ENCODE measurements at regions not wholly inside any gene's neighbourhood (a gene's known extent, or its start where the extent isn't known, plus 50 kb on each side); places are given as distances from the start of the nearest gene placed in this dataset.
"Not testable (repeated sequence)": the region's sequence is repeated elsewhere in the genome, so short reads cannot be mapped to it uniquely, and the experiment has no call there.

DNA sequence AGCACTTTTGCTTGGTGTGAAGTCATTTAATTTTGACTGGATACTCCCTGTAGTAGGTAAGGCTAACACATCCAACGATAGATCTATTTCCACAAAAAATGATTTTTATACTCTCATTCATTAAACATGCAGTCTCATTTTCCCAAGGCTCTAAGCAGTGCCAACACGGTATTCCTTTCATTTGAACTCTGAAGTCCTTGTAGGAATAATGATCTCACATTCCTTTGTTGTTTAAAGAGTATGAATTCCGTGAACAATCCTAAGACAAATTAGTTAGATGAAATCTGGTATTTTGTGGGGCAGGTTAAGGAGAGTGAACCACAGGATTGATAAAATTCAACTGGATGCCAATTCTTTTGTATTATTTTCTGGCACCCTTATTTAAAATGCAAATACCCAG lies 66.6 kb downstream of the LACC1 start:
- no peak for DNase-seq (ENCODE audit: low read depth)

DNA sequence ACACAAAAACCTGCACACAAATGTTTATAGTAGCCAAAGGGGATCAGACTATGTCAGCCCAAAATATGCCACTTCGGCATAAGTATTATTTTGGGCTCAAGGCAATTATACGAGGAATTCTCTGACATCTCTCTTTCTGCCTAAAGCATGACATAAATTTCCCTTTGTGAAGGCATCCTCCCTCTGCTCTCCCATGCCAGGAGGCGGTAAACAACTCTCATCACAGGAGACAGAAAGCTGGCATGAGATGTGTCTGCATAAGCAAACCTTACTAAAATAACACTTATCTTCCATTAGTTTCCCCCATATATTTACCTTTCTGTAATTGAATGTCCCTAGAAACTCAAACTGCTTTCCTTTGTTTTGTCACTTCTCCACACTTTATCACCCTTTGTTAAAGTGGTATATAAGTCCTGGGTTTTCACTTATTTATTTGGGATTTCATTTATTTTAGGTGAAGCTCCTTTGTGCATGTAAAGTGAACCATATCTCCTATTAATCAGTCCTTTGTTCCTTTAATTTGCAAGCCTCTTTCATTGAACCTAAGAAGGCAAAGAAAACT lies 68.3 kb downstream of the LACC1 start:
- DNase-seq (ENCODE audit: low read depth) = no peak

DNA sequence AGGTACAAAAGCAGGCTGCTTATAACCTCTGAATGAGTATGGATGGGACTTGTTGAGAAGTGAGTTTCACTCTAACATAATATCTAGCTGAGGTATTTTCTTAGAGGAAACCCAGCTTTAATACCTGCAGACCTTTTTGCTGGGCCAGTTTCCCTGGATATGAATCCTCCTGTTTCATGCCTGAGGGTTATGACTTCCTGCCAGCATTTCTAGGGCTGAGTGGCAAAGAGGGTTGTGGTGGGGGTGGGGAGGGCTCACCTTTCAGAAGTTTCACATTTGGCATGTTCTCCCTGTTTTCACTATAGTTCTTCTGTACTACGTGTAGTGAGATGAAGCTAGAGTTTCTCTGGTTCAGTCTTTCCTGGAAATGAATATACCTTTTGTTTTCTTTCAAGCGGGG lies 73.7 kb downstream of the LACC1 start:
- DNase-seq (ENCODE audit: low read depth) = peak; percentile 10

DNA sequence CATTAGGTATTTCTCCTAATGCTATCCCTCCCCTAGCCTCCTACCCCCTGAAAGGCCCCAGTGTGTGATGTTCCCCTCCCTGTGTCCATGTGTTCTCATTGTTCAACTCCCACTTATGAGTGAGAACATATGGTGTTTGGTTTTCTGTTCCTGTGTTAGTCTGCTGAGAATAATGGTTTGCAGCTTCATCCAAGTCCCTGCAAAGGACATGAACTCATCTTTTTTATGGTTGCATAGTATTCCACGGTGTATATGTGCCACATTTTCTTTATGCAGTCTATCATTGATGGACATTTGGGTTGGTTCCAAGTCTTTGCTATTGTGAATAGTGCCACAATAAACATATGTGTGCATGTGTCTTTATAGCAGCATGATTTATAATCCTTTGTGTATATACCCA lies 77.3 kb downstream of the LACC1 start:
- DNase-seq (ENCODE audit: low read depth) = not testable (repeated sequence)

DNA sequence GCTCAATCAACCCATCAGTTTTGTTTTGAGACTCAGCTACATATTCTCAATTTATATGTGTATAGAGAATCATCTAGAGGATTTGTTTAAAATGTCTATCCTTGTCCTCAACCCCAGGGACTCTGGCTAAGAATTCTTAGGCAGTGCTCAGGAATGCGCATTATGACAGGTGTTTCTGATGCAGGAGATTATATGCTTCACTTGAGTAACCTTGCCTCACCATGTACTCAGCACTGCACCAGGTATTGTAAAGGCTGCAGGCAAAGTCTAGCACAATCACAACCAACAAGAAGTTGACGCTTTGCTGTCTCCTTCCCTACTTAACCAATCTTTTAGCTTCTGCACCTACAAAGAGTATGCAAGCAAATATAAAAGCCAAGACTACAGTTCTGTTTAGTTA lies 79.6 kb downstream of the LACC1 start:
- DNase-seq (ENCODE audit: low read depth) = no peak

GRCh38 chr13:43961909-43962308 lies 82.2 kb downstream of the LACC1 start:
- DNase-seq (ENCODE audit: low read depth) = no peak

- DNase-seq (ENCODE audit: low read depth) = no peak
Measured at GRCh38 chr13:43963726-43964125, 84.0 kb downstream of the LACC1 start.

DNA sequence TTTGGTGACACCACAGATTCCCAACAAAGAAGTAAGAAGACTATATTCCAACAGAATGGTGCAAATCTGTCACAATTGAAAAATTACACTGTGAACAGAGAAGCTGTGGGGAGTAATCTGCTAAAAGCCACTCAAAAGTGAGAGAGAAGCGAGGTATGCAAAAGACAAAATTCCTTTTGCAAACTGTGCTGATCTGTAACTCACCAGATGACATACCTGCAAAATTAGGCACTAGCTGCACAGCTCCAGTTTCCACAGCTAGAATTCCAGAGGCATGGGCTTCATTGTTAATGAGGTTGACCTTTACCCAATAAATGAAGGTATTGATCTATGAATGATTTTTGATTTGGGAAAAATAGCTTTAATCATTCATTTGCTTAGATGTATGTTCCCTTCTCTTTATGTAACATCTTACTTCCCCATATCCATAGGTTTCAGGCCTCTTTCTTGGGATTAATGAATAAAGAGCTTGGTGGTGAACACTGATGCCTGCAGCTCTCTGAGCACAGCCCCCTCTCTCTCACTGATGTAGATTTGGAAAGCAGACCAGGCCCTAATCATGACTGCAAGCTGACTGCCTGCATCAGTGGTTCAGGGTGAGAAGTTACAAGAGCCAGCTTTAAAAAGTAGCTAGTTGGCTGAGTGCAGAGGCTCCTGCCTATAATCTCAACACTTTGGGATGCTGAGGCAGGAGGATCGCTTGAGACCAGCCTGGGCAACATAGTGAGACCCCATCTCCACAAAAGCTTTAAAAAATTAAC lies 85.2 kb downstream of the LACC1 start:
- no peak for DNase-seq (ENCODE audit: low read depth)

DNA sequence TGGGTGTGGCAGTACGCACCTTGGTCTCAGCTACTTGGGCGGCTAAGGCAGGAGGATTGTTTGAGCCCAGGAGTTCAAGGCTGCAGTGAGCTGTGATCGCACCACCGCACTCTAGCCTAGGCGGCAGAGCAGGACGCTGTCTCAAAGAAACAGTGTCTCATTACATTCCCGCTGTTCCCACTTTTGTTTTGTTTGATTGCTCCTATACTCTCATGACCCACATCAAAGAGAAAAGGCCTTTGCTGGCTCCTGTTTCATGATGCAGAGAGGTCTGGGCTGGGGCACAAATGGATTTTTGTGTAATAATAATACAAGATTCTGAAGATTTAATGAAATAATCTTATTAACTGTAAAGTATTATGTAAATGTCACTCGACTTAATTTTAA lies 85.7 kb downstream of the LACC1 start:
- DNase-seq (ENCODE audit: low read depth) = no peak

DNA sequence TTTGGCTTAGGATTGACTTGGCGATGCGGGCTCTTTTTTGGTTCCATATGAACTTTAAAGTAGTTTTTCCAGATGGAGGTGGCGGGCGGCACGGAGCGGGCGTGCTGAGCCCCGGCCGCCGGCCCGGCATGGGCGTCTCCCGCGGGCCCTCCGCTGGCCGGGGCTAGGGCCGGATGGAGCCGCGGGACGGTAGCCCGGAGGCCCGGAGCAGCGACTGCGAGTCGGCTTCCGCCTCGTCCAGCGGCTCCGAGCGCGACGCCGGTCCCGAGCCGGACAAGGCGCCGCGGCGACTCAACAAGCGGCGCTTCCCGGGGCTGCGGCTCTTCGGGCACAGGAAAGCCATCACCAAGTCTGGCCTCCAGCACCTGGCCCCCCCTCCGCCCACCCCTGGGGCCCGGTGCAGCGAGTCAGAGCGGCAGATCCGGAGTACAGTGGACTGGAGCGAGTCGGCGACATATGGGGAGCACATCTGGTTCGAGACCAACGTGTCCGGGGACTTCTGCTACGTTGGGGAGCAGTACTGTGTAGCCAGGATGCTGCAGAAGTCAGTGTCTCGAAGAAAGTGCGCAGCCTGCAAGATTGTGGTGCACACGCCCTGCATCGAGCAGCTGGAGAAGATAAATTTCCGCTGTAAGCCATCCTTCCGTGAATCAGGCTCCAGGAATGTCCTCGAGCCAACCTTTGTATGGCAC lies 88.7 kb downstream of the LACC1 start:
- DNase-seq (ENCODE audit: low read depth) = not testable (repeated sequence)

DNA sequence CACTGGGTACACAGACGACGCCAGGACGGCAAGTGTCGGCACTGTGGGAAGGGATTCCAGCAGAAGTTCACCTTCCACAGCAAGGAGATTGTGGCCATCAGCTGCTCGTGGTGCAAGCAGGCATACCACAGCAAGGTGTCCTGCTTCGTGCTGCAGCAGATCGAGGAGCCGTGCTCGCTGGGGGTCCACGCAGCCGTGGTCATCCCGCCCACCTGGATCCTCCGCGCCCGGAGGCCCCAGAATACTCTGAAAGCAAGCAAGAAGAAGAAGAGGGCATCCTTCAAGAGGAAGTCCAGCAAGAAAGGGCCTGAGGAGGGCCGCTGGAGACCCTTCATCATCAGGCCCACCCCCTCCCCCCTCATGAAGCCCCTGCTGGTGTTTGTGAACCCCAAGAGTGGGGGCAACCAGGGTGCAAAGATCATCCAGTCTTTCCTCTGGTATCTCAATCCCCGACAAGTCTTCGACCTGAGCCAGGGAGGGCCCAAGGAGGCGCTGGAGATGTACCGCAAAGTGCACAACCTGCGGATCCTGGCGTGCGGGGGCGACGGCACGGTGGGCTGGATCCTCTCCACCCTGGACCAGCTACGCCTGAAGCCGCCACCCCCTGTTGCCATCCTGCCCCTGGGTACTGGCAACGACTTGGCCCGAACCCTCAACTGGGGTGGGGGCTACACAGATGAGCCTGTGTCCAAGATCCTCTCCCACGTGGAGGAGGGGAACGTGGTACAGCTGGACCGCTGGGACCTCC lies 89.4 kb downstream of the LACC1 start:
- DNase-seq (ENCODE audit: low read depth) = not testable (repeated sequence)

DNA sequence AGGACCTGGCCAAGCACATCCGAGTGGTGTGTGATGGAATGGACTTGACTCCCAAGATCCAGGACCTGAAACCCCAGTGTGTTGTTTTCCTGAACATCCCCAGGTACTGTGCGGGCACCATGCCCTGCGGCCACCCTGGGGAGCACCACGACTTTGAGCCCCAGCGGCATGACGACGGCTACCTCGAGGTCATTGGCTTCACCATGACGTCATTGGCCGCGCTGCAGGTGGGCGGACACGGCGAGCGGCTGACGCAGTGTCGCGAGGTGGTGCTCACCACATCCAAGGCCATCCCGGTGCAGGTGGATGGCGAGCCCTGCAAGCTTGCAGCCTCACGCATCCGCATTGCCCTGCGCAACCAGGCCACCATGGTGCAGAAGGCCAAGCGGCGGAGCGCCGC lies 90.2 kb downstream of the LACC1 start:
- not testable (repeated sequence) for DNase-seq (ENCODE audit: low read depth)

DNA sequence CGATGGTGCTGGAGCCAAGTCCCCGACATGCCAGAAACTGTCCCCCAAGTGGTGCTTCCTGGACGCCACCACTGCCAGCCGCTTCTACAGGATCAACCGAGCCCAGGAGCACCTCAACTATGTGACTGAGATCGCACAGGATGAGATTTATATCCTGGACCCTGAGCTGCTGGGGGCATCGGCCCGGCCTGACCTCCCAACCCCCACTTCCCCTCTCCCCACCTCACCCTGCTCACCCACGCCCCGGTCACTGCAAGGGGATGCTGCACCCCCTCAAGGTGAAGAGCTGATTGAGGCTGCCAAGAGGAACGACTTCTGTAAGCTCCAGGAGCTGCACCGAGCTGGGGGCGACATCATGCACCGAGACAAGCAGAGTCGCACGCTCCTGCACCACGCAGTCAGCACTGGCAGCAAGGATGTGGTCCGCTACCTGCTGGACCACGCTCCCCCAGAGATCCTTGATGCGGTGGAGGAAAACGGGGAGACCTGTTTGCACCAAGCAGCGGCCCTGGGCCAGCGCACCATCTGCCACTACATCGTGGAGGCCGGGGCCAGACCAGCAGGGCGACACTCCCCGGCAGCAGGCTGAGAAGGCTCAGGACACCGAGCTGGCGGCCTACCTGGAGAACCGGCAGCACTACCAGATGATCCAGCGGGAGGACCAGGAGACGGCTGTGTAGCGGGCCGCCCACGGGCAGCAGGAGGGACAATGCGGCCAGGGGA lies 91.0 kb downstream of the LACC1 start:
- DNase-seq (ENCODE audit: low read depth) = not testable (repeated sequence)

DNA sequence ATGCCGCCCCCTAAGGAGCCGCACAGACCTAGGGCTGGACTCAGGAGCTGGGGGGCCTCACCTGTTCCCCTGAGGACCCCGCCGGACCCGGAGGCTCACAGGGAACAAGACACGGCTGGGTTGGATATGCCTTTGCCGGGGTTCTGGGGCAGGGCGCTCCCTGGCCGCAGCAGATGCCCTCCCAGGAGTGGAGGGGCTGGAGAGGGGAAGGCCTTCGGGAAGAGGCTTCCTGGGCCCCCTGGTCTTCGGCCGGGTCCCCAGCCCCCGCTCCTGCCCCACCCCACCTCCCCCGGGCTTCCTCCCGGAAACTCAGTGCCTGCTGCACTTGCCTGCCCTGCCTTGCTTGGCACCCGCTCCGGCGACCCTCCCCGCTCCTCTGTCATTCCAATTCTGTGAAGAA lies 91.6 kb downstream of the LACC1 start:
- DNase-seq (ENCODE audit: low read depth) = not testable (repeated sequence)

- no peak for DNase-seq (ENCODE audit: low read depth)
Measured at GRCh38 chr13:43977911-43978310, 98.2 kb downstream of the LACC1 start.

DNA sequence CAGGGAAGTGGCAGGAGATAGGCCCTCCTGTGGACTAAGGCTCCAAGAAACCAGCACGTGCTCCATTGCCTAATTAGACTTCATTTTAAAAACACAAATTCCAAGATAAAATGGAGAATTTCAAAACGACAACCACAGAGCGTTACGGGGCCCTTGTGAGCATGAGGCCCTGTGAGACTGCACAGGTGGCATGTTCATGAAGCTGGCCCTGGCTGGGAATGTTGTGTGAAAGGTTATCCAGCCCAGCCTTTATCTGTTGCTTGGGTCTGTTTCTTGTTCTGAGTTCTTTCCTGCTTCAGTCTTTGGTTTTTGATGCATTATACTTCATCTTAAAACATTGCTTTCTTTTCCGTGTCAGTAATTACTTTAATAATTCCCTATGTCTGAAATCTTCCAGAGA lies 99.0 kb downstream of the LACC1 start:
- DNase-seq (ENCODE audit: low read depth) = no peak

DNA sequence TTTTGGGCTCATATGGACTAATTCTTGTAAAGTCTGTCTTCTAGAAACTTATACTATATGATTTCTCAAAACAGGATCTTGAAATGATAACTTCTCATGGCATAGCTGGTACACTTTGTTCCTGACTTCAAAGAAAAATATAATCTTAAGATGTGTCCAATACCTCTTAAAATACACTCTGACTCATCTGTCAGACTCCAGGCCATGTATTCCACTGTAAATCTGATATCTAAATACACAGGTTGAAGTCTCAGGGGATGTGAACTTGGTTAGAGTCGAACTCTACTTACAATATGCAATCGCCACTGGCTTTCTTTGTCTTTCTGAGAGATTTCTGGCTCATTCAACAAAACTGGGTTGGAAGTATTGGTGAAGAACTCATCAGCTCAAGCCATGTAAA lies 99.8 kb downstream of the LACC1 start:
- DNase-seq (ENCODE audit: low read depth) = no peak

GRCh38 chr13:43980587-43980986 lies 100.9 kb downstream of the LACC1 start:
- no peak for DNase-seq (ENCODE audit: low read depth)

DNA sequence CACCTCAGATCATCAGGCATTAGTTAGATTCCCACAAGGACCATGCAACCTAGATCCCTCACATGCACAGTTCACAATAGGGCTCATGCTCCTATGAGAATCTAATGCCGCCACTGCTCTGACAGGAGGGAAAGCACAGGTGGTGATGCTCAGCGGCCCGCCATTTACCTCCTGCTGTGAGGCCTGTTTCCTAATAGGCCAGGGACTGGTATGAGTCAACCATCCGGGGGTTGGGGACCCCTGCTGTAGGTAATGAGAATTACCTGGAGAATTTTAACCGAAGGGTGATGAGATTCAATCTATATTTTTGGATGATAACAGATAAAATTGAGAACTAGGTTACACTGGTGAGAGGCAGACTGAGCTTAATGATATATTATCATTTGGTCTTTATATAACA lies 101.4 kb downstream of the LACC1 start:
- DNase-seq (ENCODE audit: low read depth) = no peak

- no peak for DNase-seq (ENCODE audit: low read depth)
Measured at GRCh38 chr13:43981512-43982301, 102.0 kb downstream of the LACC1 start.

DNA sequence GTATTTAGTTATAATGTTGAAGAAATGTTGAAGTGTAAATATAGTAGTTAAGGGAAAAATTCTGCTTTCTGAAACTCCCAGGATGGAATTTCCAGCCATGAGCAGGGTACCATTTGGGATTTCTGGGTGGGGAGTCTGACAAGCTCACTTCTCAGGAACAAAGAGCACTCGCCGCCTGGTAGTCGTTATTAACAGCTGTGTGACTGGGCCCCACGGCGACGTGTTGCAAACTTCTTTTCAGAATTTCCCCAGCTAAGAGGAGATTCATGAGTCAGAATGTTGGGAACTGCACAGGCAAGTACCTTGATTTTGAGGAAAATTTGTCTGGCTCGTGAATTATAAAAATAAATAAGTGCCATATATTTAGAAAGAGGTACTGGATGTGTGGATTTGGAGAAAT lies 103.7 kb downstream of the LACC1 start:
- DNase-seq (ENCODE audit: low read depth) = no peak

Measured in Daoy (cell line).